ENCODE measurements at regions not wholly inside any gene's neighbourhood (a gene's known extent, or its start where the extent isn't known, plus 50 kb on each side); places are given as distances from the start of the nearest gene placed in this dataset.
"Not testable (repeated sequence)": the region's sequence is repeated elsewhere in the genome, so short reads cannot be mapped to it uniquely, and the experiment has no call there.

DNA sequence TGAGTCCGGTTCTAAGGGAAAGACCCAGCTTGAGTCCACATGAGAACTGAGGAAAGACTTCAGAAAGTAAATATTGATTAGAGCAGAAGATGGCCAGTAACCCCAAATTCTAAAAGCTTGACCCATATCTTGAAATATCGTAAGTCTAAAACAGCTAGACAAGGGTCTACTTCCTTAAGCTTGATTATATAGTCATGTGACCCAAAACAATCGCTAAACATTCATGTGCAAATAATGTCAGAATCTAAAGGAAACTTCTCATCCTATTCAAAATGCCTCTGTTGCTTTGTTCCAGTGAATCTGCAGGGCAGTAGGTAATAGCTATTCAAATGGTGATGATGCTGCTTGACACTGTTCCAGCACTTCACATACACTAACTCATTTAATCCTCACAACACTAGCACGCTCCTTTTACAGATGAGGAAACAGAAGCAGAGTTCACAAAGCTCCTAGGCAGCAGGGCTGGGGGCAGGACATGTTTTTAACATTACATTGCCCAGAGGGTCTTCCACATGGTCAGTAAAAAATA is 52.6 kb downstream of the TCF20 start:
- no peak for DNase-seq

DNA sequence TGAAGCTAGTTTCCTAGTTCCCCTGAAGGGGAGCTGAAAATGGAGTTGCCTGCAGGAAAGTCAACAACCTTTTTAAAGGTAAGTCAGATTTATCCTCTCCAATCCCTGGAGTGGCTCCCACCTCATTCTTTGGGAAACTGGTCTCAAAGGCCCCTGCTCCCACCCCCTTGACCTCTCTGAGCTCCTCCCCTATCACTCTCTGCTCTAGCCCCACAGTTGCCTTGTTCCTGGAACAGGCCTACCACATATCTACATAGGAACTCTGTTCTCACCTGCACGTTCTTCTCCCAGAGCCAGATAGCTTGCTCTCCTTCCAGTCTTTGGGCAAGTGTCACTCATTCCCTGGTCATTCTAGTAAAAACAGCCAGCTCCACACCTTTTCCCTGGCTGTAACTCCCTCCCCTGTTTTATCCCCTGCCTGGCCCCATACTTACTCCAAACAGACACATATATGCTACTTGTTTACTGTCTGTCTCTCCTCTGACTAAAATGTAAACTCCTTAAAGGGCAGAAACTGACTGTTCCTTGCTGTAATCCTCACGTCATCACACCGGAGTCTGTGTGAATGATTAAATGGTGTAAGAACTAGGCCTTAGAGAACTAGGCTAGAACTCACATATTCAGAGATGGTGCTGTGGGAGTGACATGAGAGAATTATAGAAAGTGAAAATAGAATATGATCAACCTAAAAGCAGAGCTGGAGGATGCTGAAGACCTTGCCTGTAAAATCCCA is 53.3 kb downstream of the TCF20 start:
- peak; percentile 35 for DNase-seq

DNA sequence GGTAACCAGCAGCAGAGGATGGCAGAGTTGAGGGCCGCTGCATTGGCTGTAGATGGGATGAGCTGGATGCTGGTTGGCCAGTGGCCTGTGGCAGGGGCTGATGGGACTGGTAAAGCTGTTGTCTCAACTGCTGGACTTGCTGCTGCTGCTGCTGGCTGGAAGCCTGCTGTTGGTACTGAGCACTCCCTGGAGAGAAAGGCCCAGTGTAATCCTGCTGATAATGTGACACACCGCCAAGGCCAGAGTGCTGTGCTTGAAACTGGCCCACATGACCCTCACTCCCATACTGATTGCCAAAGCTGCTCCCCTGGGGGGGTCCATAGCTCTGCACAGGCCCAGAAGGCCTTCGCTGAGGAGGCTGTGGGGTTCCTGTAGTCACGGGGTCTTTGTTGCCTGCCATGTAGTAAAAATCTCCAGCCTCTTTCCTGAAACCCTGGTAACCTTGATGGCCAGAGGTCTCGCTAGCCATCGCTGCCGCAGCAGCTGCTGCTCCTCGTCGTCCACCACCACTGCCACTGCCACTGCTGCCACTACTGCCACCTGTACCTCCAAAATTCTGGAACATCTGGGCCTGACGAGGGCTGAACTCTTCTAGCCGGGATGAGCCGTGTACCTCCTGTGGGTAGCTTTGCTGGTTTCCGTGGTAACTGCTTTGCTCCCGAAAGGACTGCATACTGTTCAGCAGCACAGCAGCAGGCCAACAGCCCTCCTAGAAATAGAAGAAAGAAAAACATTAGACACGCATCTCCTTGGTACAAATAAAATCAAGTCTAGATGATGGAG is 55.6 kb downstream of the TCF20 start:
- DNase-seq, result no peak

DNA sequence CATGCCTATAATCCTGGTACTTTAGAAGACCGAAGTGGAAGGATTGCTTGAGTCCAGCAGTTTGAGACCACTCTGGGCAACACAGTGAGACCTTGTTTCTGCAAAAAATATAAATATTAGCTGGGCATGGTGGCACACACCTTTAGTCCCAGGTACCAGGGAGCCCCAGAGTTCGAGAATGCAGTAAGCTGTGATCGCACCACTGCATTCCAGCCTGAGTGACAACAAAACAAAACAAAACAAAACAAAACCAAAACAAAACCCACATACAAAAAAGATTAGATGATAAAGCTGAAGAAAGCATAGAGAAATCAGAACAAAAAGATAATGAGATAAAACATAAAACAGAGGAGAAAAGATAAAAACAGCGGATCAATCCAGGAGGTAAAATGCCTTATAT is 62.1 kb downstream of the TCF20 start:
- DNase-seq, result no peak

DNA sequence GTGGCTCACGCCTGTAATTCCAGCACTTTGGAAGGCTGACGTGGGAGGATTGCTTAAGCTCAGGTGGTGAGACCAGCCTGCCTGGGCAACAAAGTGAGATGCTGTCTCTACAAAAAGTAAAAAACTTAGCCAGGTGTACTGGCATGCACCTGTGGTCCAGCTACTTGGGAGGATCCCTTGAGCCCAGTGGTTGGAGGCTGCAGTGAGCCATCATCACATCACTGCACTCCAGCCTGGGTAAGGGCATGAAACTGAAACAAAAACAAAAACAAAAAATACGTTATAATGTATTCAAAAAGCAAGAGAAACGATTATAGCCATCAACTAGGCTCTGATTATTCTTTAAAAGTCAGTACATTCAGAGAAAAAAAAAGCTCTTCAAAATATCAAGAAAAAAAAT is 62.5 kb downstream of the TCF20 start:
- no peak for DNase-seq

DNA sequence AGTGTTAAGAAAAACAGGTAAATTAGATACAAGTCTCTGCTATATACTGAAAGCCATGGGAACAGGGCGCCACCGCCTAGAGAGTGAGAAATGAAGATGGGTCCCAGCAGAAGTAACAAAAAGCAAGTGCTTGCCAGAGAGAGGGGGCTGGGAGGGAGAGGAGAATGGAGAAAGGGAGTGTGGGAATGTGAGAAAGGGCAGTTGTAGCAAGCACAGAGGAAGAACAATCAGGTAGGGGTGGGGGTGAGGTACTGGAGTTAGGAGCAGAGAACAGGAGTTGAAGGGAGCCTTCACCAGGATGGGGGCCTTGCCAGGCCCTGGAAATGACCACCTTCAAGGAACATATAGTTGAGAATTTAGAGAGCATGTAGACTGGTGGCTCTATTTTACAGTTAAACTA is 66.8 kb downstream of the TCF20 start:
- no peak for DNase-seq

DNA sequence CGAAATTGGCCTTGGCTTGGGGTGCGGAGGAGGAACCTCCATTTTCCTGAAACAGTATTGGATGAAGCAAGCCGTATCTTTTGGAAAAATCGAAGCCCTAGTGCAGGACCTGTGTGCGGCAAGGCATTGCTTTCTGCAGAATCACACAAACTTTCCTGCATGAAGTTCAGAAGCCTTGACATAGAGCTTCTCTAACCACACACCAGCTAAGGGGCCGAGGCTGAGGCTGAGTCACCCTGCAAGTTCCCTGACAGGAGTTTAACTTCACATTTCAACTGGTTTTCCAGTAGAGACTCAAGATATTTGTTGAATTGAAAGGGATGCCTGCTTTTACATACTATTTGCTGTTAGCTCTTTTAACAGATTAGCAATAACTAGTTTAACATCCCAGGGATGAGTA is 67.8 kb downstream of the TCF20 start:
- peak; percentile 52 for DNase-seq

DNA sequence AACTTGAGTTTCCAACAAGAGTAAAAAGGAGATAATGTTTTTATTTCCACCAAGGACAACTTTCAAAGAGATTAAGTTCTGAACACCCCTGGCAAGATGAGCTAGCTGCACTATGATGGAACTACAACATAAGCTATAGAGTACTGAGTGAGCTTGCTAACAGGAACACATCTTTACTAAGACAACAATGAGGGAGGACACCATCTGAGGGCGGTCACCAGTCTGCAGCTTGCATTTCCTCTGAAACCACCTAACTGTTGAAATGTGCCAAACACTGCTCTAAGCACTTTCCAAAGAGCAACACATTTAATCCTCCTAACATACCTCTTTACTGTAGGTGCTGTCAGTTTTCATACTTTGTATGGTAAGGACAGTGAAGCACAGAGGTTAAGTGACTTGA is 68.4 kb downstream of the TCF20 start:
- DNase-seq, result no peak

DNA sequence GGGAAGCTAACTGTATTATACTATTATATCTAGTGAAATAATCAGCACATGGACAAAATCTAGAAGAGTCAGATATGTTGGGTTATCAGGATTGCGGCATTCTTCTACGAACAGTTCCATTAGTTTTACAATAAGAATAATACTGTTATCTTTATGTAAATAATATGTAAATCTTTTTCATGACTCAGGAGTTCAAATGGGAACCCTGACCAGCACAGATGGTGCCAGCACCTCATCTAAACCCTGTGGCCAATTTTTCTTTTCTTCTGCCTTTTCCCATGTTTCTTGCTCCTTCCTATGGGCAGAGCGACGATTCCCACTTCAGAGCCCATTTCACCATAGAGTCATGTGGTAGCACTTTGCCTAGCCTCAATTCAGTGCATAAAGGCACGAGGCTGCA is 68.4 kb upstream of the CYP2D6 start:
- no peak for DNase-seq

DNA sequence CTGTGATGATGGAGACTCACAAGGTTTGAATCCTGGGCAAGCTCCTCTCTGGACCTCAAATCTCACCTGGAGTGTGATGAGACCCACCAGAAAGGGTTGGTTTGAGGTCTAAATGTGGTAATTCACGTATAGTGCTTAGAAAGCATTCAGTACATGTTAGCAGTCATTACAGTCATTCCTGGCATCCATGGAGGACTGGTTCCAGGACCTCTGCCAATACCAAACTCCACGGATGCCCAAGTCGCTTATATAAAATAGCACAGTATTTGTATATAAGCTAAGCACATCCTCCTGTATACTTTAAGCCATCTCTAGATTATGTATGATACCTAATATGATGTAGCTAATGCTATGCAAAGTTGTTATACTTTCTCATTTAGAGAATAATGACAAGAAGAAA is 67.6 kb upstream of the CYP2D6 start:
- DNase-seq, result no peak

DNA sequence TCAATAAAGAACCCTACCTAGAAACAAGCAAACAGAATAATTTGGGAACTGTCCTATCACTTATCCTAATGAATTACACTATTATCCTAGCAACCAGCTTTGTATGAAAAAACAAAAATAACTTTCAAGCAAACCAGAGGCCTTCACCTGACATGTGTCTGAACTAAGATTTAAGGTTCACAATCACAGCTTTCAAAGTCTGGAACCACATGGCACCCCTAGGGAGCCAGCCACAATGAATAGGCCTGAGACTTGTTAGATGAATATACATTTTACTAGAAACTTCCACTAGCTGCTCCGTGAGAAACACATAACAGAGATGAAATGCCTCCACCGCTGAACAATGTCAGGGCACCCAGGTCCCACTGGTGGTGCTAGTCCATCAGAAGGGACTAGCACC is 65.8 kb upstream of the CYP2D6 start:
- DNase-seq, result no peak

DNA sequence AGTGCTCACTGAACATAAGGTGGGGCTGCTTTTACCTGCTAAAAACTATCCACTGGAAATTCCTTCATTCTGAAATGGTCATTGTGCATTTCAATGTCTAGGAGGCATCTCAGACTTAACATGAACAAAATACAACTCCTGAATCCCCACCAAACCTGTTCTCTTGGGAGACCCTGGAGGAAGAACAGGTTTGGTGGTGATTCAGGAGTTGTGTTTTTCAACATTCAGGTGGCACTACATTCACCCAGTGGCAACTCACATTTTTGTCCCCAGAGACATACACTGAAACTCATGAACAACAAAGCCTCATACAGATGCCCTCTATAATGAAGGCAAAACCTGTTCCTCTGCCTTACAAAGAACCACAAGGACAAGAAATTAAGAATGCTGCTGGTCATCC is 64.3 kb upstream of the CYP2D6 start:
- DNase-seq, result no peak

DNA sequence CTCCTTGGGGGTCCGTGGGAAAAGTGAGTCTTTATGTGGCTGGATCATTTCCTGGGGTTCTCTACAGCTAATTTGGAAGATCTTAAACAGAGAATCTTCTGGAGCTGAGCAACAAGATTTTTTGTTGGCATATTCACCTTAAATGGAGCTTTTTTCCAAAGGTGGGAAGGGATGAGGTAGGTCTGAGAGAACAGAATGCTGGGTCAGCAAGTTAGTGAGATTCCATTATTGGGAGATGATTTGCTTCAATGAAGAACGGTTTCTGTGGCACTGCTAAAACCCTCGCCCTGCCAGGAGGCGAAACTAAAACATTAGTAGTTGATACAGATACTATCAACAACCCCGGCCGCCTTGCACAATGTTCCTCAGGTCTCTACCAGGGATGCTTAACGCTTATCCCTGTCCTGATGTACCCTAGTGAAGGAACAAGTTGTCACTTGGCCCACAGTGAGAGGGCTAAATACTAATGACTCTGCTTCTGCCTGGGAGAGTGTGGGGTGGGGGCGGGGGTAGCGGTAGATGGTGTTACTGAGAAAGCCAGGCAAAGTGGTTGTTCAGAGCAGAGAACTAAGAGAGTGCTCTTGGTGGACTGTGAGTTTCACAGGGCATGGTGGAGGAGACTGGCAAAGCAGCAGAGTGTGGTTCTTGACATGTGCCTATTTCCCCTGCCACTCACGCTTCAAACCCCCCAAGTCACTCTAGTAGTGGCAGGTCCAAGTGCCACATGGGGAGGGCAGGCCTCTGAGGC is 63.7 kb upstream of the CYP2D6 start:
- no peak for DNase-seq

DNA sequence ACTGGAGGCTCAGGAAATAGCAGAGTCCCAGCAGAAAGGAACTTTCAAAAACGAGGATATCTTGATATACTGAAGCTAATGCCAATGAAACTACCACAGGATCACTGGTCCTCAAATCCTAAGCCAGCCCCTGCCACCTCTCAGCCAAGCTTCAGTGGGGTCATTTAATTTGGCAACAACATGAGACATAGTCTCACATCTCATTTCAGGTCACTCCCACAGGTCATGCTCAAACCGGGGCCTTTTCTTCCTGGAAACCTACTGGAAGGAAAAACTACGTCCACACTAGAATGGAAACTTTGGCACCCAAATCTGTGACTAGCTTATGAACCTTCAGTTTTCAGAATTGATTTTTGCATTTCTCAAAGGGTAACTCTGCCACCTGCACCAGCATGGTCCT is 61.9 kb upstream of the CYP2D6 start:
- no peak for DNase-seq

DNA sequence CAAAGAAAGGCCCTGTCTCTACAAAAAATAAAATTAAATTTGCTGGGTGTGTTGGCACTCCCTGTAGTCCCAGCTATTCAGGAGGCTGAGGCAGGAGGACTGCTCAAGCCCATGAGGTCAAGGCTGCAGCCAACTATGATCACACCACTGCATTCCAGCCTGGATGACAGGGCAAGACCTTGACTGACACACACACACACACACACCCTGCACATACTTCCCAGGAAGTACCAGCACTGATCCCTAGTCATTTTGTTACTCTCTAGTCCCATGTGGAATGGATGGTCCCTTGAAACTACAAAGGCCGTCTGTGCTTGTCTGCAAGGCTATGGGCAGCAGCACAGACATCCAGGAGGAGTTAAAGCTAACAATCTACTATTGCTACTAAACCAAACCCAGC is 59.7 kb upstream of the CYP2D6 start:
- DNase-seq, result no peak

DNA sequence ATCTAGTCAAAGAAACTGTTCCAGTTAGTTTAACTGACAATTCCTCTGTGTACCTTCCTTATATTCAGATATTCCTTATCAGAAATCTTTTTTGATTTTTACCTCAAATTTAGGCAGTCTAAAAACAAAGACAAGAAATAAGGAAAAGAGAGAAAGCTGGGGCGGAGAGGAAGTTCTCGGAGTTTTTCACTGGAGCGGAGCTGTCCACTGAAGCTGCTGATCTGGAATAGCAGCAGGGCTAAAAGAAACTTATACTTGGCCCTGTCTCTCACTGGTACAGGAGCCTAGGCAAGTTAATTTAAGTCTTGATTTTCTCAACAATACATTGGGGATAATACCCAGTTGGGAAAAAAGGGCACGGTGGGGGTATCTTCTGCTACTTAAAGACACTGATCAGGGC is 59.2 kb upstream of the CYP2D6 start:
- no peak for DNase-seq

DNA sequence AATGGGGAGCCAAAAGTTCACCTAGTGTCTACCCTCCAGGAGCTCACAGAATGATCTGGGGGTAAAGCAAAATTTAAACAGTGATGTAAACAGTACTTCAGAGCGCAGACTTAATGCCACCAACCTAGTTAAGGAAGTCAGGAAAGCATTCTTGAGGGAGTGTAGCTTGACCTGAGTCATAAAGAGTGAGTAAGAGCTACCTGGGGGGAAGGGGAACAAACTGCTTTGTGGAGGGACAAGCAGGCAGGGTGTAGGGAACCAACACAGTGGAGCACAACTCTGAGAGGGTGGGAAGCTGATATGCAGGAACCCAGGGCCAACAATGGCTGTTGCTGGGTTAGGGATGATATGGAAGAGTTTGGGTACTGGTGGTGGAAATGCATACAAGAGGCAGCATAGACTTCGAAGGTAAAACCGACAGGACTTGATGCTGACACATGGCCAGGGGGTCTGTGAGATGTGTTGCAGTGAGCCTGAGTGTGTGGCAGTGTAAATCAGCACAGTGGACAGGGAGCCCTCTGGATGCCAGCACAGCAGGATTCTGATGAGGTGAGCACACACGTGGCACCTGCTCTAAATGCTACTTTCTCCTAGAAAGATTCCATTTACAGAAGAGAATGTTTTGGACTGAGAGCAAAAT is 58.3 kb upstream of the CYP2D6 start:
- DNase-seq, result no peak

DNA sequence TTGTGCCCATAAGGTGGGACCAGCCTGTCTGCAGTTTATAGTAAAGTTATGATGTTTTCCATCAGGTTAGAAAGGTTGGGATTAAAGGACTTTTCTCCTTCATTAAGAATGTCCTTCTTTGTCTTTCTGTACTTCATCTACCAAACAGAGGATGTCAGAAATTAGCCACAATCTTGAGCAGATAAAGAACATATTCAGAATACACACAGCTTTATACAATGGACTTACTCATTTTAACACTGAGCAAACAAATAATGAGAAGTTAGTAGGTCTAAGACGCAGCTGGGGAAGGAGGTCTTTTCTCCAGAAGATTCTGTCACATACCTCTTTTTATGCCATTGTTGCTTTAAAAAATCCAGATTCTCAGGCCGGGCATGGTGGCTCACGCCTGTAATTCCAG is 57.0 kb upstream of the CYP2D6 start:
- no peak for DNase-seq

DNA sequence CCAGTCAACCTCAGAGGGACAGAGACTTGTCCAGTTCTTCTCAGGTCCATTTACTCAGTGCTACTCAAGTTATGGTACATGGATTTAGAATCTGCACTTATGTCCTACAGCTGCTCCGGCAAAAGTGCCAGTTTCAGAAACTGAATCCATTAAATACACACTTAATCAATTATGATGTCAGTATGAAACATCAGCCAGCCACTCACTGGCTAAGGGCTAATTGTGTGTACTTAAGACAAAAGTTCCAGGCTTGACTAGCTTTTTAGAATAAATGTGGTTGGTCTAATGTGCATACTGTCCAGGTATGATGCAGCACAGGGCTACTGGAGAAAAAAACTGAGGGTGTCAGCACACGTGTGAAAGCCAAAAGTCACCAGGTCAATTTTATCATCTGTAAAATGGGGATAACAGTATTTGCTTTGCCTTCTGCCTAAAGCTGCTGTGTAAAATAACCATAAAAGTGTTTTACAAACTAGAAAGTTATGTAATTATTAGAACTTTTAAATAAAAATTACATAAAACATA is 55.4 kb upstream of the CYP2D6 start:
- DNase-seq, result no peak

DNA sequence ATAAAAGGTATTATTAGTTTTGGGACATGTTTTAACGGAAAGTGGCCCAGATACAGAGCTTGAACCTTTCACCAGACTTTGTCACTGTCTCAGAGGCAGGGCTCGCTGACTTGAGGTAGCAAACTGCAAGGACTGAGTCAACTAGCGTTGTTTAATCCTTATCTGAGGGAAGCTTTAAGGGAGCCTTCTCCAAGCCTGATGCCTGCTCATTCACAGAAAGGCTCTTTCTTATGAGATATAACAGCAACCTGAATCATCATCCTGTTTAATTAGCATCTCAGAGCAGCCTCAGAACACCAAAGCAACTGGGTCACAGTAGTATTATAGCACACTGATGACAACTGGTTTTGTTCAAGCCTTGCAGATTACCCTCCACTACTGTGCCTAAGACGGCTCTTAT is 54.2 kb upstream of the CYP2D6 start:
- DNase-seq, result peak; percentile 44

DNA sequence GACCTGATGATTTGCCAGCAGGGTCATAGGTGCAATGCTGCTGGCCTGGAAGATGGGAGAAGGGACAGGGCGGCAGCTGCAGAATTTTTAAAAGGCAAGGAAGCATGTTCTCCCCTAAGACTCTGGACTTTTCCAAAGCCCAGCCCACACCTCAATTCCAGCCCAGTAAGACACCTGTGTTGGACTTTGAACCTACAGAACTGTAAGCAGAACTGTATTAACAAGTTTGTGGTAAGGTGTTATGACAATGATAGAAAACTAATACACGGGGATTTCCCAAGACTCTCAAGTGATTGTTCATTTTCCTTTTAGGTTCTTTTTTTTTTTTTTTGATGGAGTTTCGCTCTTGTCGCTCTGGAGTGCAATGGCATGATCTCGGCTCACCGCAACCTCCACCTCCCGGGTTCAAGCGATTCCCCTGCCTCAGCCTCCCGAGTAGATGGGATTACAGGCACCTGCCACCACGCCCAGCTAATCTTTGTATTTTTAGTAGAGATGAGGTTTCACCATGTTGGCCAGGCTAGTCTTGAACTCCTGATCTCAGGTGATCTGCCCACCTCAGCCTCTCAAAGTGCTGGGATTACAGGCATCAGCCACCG is 53.0 kb upstream of the CYP2D6 start:
- not testable (repeated sequence) for DNase-seq

DNA sequence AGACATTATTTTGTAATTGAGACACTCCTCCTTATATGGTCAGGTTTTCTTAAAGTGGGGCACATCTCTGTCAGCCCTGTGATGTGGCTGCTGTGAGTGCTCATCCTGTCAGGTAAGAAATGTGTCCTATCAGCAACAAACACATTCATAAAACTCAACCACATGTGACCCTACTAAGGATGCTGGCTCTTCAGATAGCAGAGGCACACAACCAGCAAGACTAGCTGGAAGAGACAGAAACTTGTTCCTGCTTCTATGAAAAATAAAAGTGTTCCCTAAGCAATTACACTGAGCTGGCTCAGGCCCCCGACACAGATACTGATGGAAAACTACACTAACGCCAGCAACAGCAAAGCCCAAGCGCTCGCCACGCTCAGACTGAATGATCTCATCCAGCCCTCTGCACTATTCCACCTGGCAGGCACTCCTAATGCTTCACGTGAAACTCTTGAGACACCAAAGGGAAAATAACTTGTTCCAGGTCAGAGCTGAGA is 49.8 kb upstream of the CYP2D6 start:
- DNase-seq, result peak; percentile 55
